ENCODE measurements at regions not wholly inside any gene's neighbourhood (a gene's known extent, or its start where the extent isn't known, plus 50 kb on each side); places are given as distances from the start of the nearest gene placed in this dataset.
"Not testable (repeated sequence)": the region's sequence is repeated elsewhere in the genome, so short reads cannot be mapped to it uniquely, and the experiment has no call there.

GRCh38 chr5:37957218-37957617 lies 117.4 kb upstream of the GDNF start:
- DNase-seq: no peak

GRCh38 chr5:37955748-37956147 lies 115.9 kb upstream of the GDNF start:
- DNase-seq: no peak

GRCh38 chr5:37954561-37954960 lies 114.7 kb upstream of the GDNF start:
- DNase-seq: no peak

- DNase-seq: no peak
Observed at GRCh38 chr5:37951946-37952721, 112.3 kb upstream of the GDNF start.

GRCh38 chr5:37950436-37950835 lies 110.6 kb upstream of the GDNF start:
- DNase-seq: no peak

GRCh38 chr5:37945446-37945845 lies 105.6 kb upstream of the GDNF start:
- DNase-seq: no peak

GRCh38 chr5:37943136-37943535 lies 103.3 kb upstream of the GDNF start:
- DNase-seq: not testable (repeated sequence)

- no peak for DNase-seq
Observed at GRCh38 chr5:37940931-37941623, 101.2 kb upstream of the GDNF start.

- DNase-seq: no peak
Observed at GRCh38 chr5:37938861-37939260, 99.0 kb upstream of the GDNF start.

GRCh38 chr5:37938076-37938852 lies 98.4 kb upstream of the GDNF start:
- no peak for DNase-seq

- no peak for DNase-seq
Observed at GRCh38 chr5:37936091-37936490, 96.2 kb upstream of the GDNF start.

GRCh38 chr5:37933576-37933975 lies 93.7 kb upstream of the GDNF start:
- no peak for DNase-seq

GRCh38 chr5:37932450-37932849 lies 92.6 kb upstream of the GDNF start:
- DNase-seq: no peak

GRCh38 chr5:37931541-37931940 lies 91.7 kb upstream of the GDNF start:
- no peak for DNase-seq

- no peak for DNase-seq
Observed at GRCh38 chr5:37930350-37930749, 90.5 kb upstream of the GDNF start.

GRCh38 chr5:37929791-37930190 lies 90.0 kb upstream of the GDNF start:
- no peak for DNase-seq

GRCh38 chr5:37927753-37928152 lies 87.9 kb upstream of the GDNF start:
- DNase-seq: not testable (repeated sequence)

GRCh38 chr5:37926732-37927131 lies 86.9 kb upstream of the GDNF start:
- no peak for DNase-seq

GRCh38 chr5:37921452-37921851 lies 81.6 kb upstream of the GDNF start:
- no peak for DNase-seq

GRCh38 chr5:37918424-37918823 lies 78.6 kb upstream of the GDNF start:
- no peak for DNase-seq

- DNase-seq: no peak
Observed at GRCh38 chr5:37916525-37916924, 76.7 kb upstream of the GDNF start.

GRCh38 chr5:37915097-37915736 lies 75.4 kb upstream of the GDNF start:
- DNase-seq: no peak

- not testable (repeated sequence) for DNase-seq
Observed at GRCh38 chr5:37909610-37910266, 69.9 kb upstream of the GDNF start.
